B cell (primary cell): ENCODE measurements at regions not wholly inside any gene's neighbourhood (a gene's known extent, or its start where the extent isn't known, plus 50 kb on each side); places are given as distances from the start of the nearest gene placed in this dataset.

ENCODE experiments used
- ATAC-seq: fragments of 200-7000 bp; cut with Tn5 transposase; one replicate; pipeline ENCODE4 v1.10.0; 2021; ENCODE audit warnings: low read depth, mild to moderate bottlenecking, moderate number of reproducible peaks, moderate library complexity
- CTCF ChIA-PET: fragments of 350-600 bp; sonication (Branson Sonifier 250); formaldehyde crosslinking; loops from one replicate; lab custom pipeline; 2021; ENCODE audit warnings: antibody characterized with exemption, inconsistent platforms; lab: Charles Lee
- POLR2A ChIA-PET: fragments of 350-600 bp; sonication (Branson Sonifier 250); formaldehyde crosslinking; loops from one replicate; lab custom pipeline; 2021; ENCODE audit warnings: antibody characterized with exemption; lab: Charles Lee
- DNase-seq: peaks from one replicate; pipeline ENCODE4 v3.0.0; 2013
- H2AFZ ChIP-seq: 2 replicates; pipeline ENCODE4 v1.6.1; 2012; ENCODE audit warnings: mild to moderate bottlenecking, low read depth, low read length; ENCODE audit not compliant: insufficient read depth, poor library complexity, severe bottlenecking
- H3K27ac ChIP-seq, 2 donors: 1 replicate in 1 of 2; 2 replicates in 1 of 2; pipeline ENCODE4 v1.5.1; 2012 to 2013; ENCODE audit warnings: low read length in 2 of 2, mild to moderate bottlenecking in 2 of 2, moderate library complexity in 1 of 2
- H3K27me3 ChIP-seq, 4 experiments: fragments of 200-600 bp in 1 of 4; sonication (generic) in 1 of 4; replicated peaks in 1 of 4; 1 replicate in 2 of 4; 2 replicates in 2 of 4; pipeline versions ENCODE4 v1.6.1 to v1.7.0; 2013 to 2016; ENCODE audit warnings: low read length in 3 of 4, mild to moderate bottlenecking in 2 of 4, mixed read lengths in 1 of 4, moderate library complexity in 1 of 4; ENCODE audit not compliant: insufficient read depth in 4 of 4, control insufficient read depth in 3 of 4; ENCODE audit errors: control extremely low read depth in 1 of 4
- H3K36me3 ChIP-seq, 2 experiments: replicated peaks in 1 of 2; 1 replicate in 1 of 2; 2 replicates in 1 of 2; pipeline versions ENCODE4 v1.6.1 to v1.7.1; 2013; ENCODE audit warnings: low read length in 1 of 2; ENCODE audit not compliant: insufficient read depth in 2 of 2, control insufficient read depth in 1 of 2; ENCODE audit errors: control extremely low read depth in 1 of 2, extremely low read depth in 1 of 2
- H3K4me1 ChIP-seq, 2 donors: fragments of 200-600 bp in 1 of 2; sonication (generic) in 1 of 2; 1 replicate in 1 of 2; 2 replicates in 1 of 2; pipeline versions ENCODE4 v1.5.1 to v1.6.1; 2013 to 2017; ENCODE audit warnings: low read length in 2 of 2; ENCODE audit not compliant: control insufficient read depth in 2 of 2, insufficient read depth in 2 of 2
- H3K4me2 ChIP-seq: replicated peaks from 2 replicates; pipeline ENCODE3; 2012; ENCODE audit warnings: mild to moderate bottlenecking, low read depth, low read length; ENCODE audit not compliant: poor library complexity, severe bottlenecking
- H3K4me3 ChIP-seq, 5 experiments: fragments of 200-600 bp in 1 of 5; sonication (generic) in 1 of 5; 1 replicate in 3 of 5; 2 replicates in 2 of 5; pipeline versions ENCODE4 v1.5.1 to v1.7.0; 2011 to 2016; ENCODE audit warnings: low read length in 4 of 5, mild to moderate bottlenecking in 4 of 5, low read depth in 2 of 5, control low read depth in 1 of 5, moderate library complexity in 1 of 5; ENCODE audit not compliant: insufficient read depth in 1 of 5; ENCODE audit errors: control extremely low read depth in 1 of 5, extremely low read depth in 1 of 5
- H3K79me2 ChIP-seq: fragments of 200-600 bp; sonication (generic); one replicate; pipeline ENCODE4 v1.6.0; 2016; ENCODE audit warnings: low read length; ENCODE audit not compliant: control insufficient read depth, insufficient read depth
- H3K9ac ChIP-seq: fragments of 200-600 bp; sonication (generic); 2 replicates; pipeline ENCODE4 v1.6.1; 2017; ENCODE audit warnings: mild to moderate bottlenecking, low read length, moderate library complexity
- H3K9me3 ChIP-seq, 3 donors: one replicate each; pipeline versions ENCODE4 v1.6.1 to v1.7.1; 2013; ENCODE audit warnings: low read length in 2 of 3; ENCODE audit not compliant: control insufficient read depth in 2 of 3, insufficient read depth in 1 of 3; ENCODE audit errors: control extremely low read depth in 1 of 3
- H4K20me1 ChIP-seq: 2 replicates; pipeline ENCODE4 v1.6.0; 2012; ENCODE audit warnings: mild to moderate bottlenecking, low read length; ENCODE audit not compliant: insufficient read depth, control insufficient read depth, poor library complexity, severe bottlenecking
- H3K27ac Mint-ChIP-seq: one replicate; pipeline ENCODE4 v1.8.0; 2021; ENCODE audit warnings: mixed read lengths
- H3K27me3 Mint-ChIP-seq: one replicate; pipeline ENCODE4 v1.8.0; 2021; ENCODE audit warnings: mixed read lengths
- H3K4me1 Mint-ChIP-seq: one replicate; pipeline ENCODE4 v1.8.0; 2021; ENCODE audit warnings: mixed read lengths
- H3K4me3 Mint-ChIP-seq: one replicate; pipeline ENCODE4 v1.8.0; 2021; ENCODE audit warnings: mixed read lengths
- H3K9me3 Mint-ChIP-seq: one replicate; pipeline ENCODE4 v1.8.0; 2022; ENCODE audit warnings: mixed read lengths; ENCODE audit not compliant: insufficient read depth
- CTCF ChIP-seq: fragments of 200-600 bp; IDR thresholded peaks from one replicate; pipeline ENCODE4 v1.8.0; 2022; ENCODE audit warnings: antibody characterized with exemption, mild to moderate bottlenecking
- EZH2 ChIP-seq: IDR thresholded peaks from 2 replicates; pipeline ENCODE4 v1.6.1; 2012; ENCODE audit warnings: borderline replicate concordance, low read depth, mild to moderate bottlenecking, moderate library complexity, low read length; ENCODE audit not compliant: insufficient read depth, poor library complexity, severe bottlenecking
- WGBS: methylation state at CpG from one replicate; pipeline ENCODE4 v1.1.5; 2013; ENCODE audit warnings: missing lambda C conversion rate; ENCODE audit not compliant: insufficient coverage; 5-methylcytosine and 5-hydroxymethylcytosine counted together
- intact Hi-C: fragments of 100-400 bp; cut with micrococcal nuclease; formaldehyde crosslinking; loops from one replicate; pipeline ENCODE4 v1.10.0; 2022

GRCh38 chr18:51527826-51528225 is 330.3 kb upstream of the MEX3C start:
- no peak for ATAC-seq
- H3K27me3 Mint-ChIP-seq, result peaks cover 1% of the 10 kb centered on the region
- H3K4me3 ChIP-seq, result no peak overlapping the region
- H3K4me2 ChIP-seq, result no peak overlapping the region
- H3K79me2 ChIP-seq, result no peaks in the 10 kb centered on the region
- POLR2A ChIA-PET, result no interaction called here
- H3K27ac Mint-ChIP-seq, result no peak overlapping the region
- H4K20me1 ChIP-seq, result no peaks in the 10 kb centered on the region
- no peaks in the 10 kb centered on the region for H3K4me1 Mint-ChIP-seq
- H2AFZ ChIP-seq, result no peak overlapping the region
- CTCF ChIA-PET, result no interaction called here
- no peak for DNase-seq
- no peak overlapping the region for H3K4me3 Mint-ChIP-seq
- no peaks in the 10 kb centered on the region for H3K36me3 ChIP-seq
- H3K27ac ChIP-seq, result no peak overlapping the region
- no peaks in the 10 kb centered on the region for H3K4me1 ChIP-seq
- intact Hi-C loops, result no loop called here
- H3K9me3 Mint-ChIP-seq, result no peaks in the 10 kb centered on the region
- H3K9me3 ChIP-seq, result no peaks in the 10 kb centered on the region
- no peaks in the 10 kb centered on the region for H3K27me3 ChIP-seq
- TF ChIP-seq EZH2, result no peak
- TF ChIP-seq CTCF, result no peak
- no peak overlapping the region for H3K9ac ChIP-seq
- WGBS, result no CpG with 5 or more reads among the region's 1 CpG

- POLR2A ChIA-PET, result no interaction called here
- H3K27me3 ChIP-seq, result peaks cover 0 to 5% (median 0%) of the 10 kb centered on the region in 4 experiments
- no peaks in the 10 kb centered on the region for H3K36me3 ChIP-seq
- ATAC-seq (no peak), DNase-seq (no peak)
- CTCF ChIA-PET, result interaction anchor here (1.5 kb wide), 1 partner anchor 16 kb away, joined by 3 read pairs; no protein-coding TSS in a partner anchor
- TF ChIP-seq EZH2, result no peak
- TF ChIP-seq CTCF, result no peak
- no peak overlapping the region for H3K9ac ChIP-seq
- no peak overlapping the region for H3K27ac ChIP-seq
- intact Hi-C loops, result no loop called here
- H2AFZ ChIP-seq, result no peak overlapping the region
- H3K27ac Mint-ChIP-seq, result no peak overlapping the region
- H3K4me3 ChIP-seq, result no peak overlapping the region
- no peak overlapping the region for H3K4me3 Mint-ChIP-seq
- H3K27me3 Mint-ChIP-seq, result peaks cover 5% of the 10 kb centered on the region
- no peaks in the 10 kb centered on the region for H3K4me1 ChIP-seq
- H3K9me3 Mint-ChIP-seq, result no peaks in the 10 kb centered on the region
- no peaks in the 10 kb centered on the region for H3K79me2 ChIP-seq
- H4K20me1 ChIP-seq, result no peaks in the 10 kb centered on the region
- H3K4me1 Mint-ChIP-seq, result no peaks in the 10 kb centered on the region
- H3K4me2 ChIP-seq, result no peak overlapping the region
- H3K9me3 ChIP-seq, result no peaks in the 10 kb centered on the region
- 89% methylated on average over 3 of the region's 5 CpGs for WGBS
Observed at GRCh38 chr18:51531501-51531900, 334.0 kb upstream of the MEX3C start.
